MCF 10A (cell line): ENCODE measurements at regions not wholly inside any gene's neighbourhood (a gene's known extent, or its start where the extent isn't known, plus 50 kb on each side); places are given as distances from the start of the nearest gene placed in this dataset.
"Not testable (repeated sequence)": the region's sequence is repeated elsewhere in the genome, so short reads cannot be mapped to it uniquely, and the experiment has no call there.

ENCODE experiments used
- BruUV-seq: library from RNA; stranded (reverse); fragments of 400-500 nt; replicated peaks from 2 replicates; lab custom pipeline; 2021; lab: Mats Ljungman, UMichigan
- CTCF ChIA-PET: fragments of 300-600 bp; sonication (Branson Sonifier 250); formaldehyde crosslinking; extraction: SDS; loops from one replicate; lab custom pipeline; 2021; ENCODE audit warnings: antibody characterized with exemption, inconsistent platforms; lab: Yijun Ruan, JAX
- POLR2A ChIA-PET: fragments of 300-600, 350-650 bp; sonication (Branson Sonifier 250); formaldehyde crosslinking; extraction: SDS; loops from one replicate; lab custom pipeline; 2020; ENCODE audit warnings: antibody characterized with exemption, inconsistent platforms; lab: Yijun Ruan, JAX
- DNase-seq: peaks from one replicate; pipeline ENCODE4 v3.0.0-alpha.2; 2018; ENCODE audit not compliant: unreplicated experiment
- H3K27ac Mint-ChIP-seq: one replicate; pipeline ENCODE4 v1.8.0; 2022; ENCODE audit warnings: mild to moderate bottlenecking, low read depth, mixed read lengths; ENCODE audit not compliant: unreplicated experiment
- H3K27me3 Mint-ChIP-seq: one replicate; pipeline ENCODE4 v1.8.0; 2022; ENCODE audit warnings: mixed read lengths; ENCODE audit not compliant: insufficient read depth, unreplicated experiment
- H3K36me3 Mint-ChIP-seq: one replicate; pipeline ENCODE4 v1.8.0; 2022; ENCODE audit warnings: mild to moderate bottlenecking, moderate library complexity, mixed read lengths; ENCODE audit not compliant: insufficient read depth, unreplicated experiment
- H3K4me1 Mint-ChIP-seq: one replicate; pipeline ENCODE4 v1.8.0; 2022; ENCODE audit warnings: mixed read lengths; ENCODE audit not compliant: insufficient read depth, unreplicated experiment
- H3K4me3 Mint-ChIP-seq: one replicate; pipeline ENCODE4 v1.8.0; 2022; ENCODE audit warnings: mild to moderate bottlenecking, moderate library complexity, mixed read lengths; ENCODE audit not compliant: unreplicated experiment
- H3K9me3 Mint-ChIP-seq: one replicate; pipeline ENCODE4 v1.8.0; 2022; ENCODE audit warnings: mixed read lengths; ENCODE audit not compliant: unreplicated experiment
- intact Hi-C: fragments of 100-400 bp; cut with micrococcal nuclease; formaldehyde crosslinking; loops from 2 replicates; pipeline ENCODE4 v1.14.1; 2022
- TF ChIP-seq, protein P1 (sequence below): fragments of 200-600 bp; IDR thresholded peaks from one replicate; pipeline ENCODE4 v1.8.0; 2022; ENCODE audit warnings: antibody characterized with exemption, mild to moderate bottlenecking; ENCODE audit not compliant: unreplicated experiment

GRCh38 chr9:82761956-82762355 is 301.0 kb downstream of the RASEF start:
- ChIA-PET CTCF (no interaction called here), POLR2A (no interaction called here)
- no peak overlapping the region for H3K4me3 Mint-ChIP-seq
- no TSS peak for BruUV-seq
- no peaks in the 10 kb centered on the region for H3K4me1 Mint-ChIP-seq
- H3K27ac Mint-ChIP-seq: no peak overlapping the region
- no peak for DNase-seq
- no peaks in the 10 kb centered on the region for H3K9me3 Mint-ChIP-seq
- H3K36me3 Mint-ChIP-seq: no peaks in the 10 kb centered on the region
- TF ChIP-seq, protein P1, sequence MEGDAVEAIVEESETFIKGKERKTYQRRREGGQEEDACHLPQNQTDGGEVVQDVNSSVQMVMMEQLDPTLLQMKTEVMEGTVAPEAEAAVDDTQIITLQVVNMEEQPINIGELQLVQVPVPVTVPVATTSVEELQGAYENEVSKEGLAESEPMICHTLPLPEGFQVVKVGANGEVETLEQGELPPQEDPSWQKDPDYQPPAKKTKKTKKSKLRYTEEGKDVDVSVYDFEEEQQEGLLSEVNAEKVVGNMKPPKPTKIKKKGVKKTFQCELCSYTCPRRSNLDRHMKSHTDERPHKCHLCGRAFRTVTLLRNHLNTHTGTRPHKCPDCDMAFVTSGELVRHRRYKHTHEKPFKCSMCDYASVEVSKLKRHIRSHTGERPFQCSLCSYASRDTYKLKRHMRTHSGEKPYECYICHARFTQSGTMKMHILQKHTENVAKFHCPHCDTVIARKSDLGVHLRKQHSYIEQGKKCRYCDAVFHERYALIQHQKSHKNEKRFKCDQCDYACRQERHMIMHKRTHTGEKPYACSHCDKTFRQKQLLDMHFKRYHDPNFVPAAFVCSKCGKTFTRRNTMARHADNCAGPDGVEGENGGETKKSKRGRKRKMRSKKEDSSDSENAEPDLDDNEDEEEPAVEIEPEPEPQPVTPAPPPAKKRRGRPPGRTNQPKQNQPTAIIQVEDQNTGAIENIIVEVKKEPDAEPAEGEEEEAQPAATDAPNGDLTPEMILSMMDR: no peak
- intact Hi-C loops: no loop called here
- no peaks in the 10 kb centered on the region for H3K27me3 Mint-ChIP-seq

- TF ChIP-seq, protein P1: no peak
- ChIA-PET CTCF (no interaction called here), POLR2A (no interaction called here)
- Mint-ChIP-seq H3K27ac (no peak overlapping the region), H3K36me3 (no peaks in the 10 kb centered on the region), H3K4me1 (no peaks in the 10 kb centered on the region), H3K27me3 (no peaks in the 10 kb centered on the region), H3K9me3 (no peaks in the 10 kb centered on the region), H3K4me3 (no peak overlapping the region)
- BruUV-seq: no TSS peak
- intact Hi-C loops: no loop called here
- no peak for DNase-seq
These were observed 299.3 kb downstream of the RASEF start for GRCh38 chr9:82763656-82764055.

DNA sequence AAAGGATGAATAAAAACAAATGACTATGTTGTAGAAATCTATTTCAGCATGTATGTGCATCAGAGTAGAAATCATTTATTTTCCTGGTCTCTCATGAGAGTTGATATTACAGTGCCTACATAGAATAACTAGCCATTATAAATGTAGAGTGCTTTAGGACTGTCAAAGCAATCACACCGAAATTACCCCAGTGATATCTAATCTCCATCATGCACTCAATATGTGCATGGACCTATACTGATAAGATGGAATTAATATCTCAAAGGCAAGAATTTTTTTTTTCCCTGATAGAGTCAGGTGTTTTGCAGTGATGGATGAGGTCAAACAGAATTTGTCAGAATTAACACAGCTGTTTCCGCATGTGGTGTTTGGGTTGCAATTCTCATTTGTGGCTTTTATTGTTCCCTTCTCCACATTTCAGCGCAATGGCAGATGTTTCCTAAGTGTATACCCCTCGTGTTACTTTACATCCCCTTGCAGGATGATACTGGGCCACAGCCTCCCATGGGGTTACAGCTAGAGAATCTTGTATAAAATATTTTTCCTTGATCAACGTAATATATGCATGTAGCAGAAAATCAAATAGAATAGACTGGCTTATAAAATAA is 298.8 kb downstream of the RASEF start:
- H3K36me3 Mint-ChIP-seq: no peaks in the 10 kb centered on the region
- no peaks in the 10 kb centered on the region for H3K9me3 Mint-ChIP-seq
- BruUV-seq: no TSS peak
- no peak overlapping the region for H3K27ac Mint-ChIP-seq
- ChIA-PET CTCF (no interaction called here), POLR2A (no interaction called here)
- H3K27me3 Mint-ChIP-seq: no peaks in the 10 kb centered on the region
- H3K4me1 Mint-ChIP-seq: no peaks in the 10 kb centered on the region
- DNase-seq: no peak
- intact Hi-C loops: no loop called here
- TF ChIP-seq, protein P1: no peak
- H3K4me3 Mint-ChIP-seq: no peak overlapping the region

DNA sequence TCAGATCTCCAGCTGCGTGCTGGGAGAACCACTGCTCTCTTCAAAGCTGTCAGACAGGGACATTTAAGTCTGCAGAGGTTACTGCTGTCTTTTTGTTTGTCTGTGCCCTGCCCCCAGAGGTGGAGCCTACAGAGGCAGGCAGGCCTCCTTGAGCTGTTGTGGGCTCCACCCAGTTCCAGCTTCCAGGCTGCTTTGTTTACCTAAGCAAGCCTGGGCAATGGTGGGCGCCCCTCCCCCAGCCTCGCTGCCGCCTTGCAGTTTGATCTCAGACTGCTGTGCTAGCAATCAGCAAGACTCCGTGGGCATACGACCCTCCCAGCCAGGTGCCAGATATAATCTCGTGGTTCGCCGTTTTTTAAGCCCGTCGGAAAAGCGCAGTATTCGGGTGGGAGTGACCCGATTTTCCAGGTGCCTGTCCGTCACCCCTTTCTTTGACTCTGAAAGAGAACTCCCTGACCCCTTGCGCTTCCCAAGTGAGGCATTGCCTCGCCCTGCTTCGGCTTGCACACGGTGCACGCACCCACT is 288.2 kb downstream of the RASEF start:
- H3K4me1 Mint-ChIP-seq, CTCF ChIA-PET, BruUV-seq, H3K4me3 Mint-ChIP-seq, POLR2A ChIA-PET, H3K9me3 Mint-ChIP-seq, DNase-seq, intact Hi-C loops, H3K27me3 Mint-ChIP-seq, H3K36me3 Mint-ChIP-seq, H3K27ac Mint-ChIP-seq: not testable (repeated sequence)
